HEK293 (cell line): ENCODE measurements at regions not wholly inside any gene's neighbourhood (a gene's known extent, or its start where the extent isn't known, plus 50 kb on each side); places are given as distances from the start of the nearest gene placed in this dataset.

ENCODE experiments used
- CTCF ChIA-PET: fragments of 350-600 bp; formaldehyde crosslinking; extraction: SDS; loops from one replicate; lab custom pipeline; 2021; ENCODE audit warnings: antibody characterized with exemption; lab: Yijun Ruan, JAX
- POLR2A ChIA-PET: fragments of 300-600 bp; formaldehyde crosslinking; extraction: SDS; loops from one replicate; lab custom pipeline; 2020; ENCODE audit warnings: antibody characterized with exemption, inconsistent platforms; lab: Yijun Ruan, JAX
- H3K27ac ChIP-seq: fragments of 200-500 bp; sonication (Bioruptor generic); 2 replicates; pipeline ENCODE4 v1.5.1; 2014; ENCODE audit warnings: low read depth, low read length, control low read depth, inconsistent platforms; ENCODE audit errors: extremely low read depth
- H3K36me3 ChIP-seq, 2 experiments: fragments of 200-500 bp in 1 of 2; sonication (Bioruptor generic) in 1 of 2; 1 replicate in 1 of 2; 2 replicates in 1 of 2; pipeline ENCODE4 v1.5.1; 2014 to 2017; ENCODE audit warnings: inconsistent platforms in 2 of 2, low read length in 2 of 2; ENCODE audit not compliant: control insufficient read depth in 2 of 2, insufficient read depth in 1 of 2
- H3K4me1 ChIP-seq: fragments of 200-500 bp; sonication (Bioruptor generic); 2 replicates; pipeline ENCODE4 v1.5.1; 2014; ENCODE audit warnings: mild to moderate bottlenecking, low read length, inconsistent platforms; ENCODE audit not compliant: control insufficient read depth, insufficient read depth
- H3K4me3 ChIP-seq: 2 replicates; pipeline ENCODE4 v1.5.1; 2011; ENCODE audit warnings: low read depth, mild to moderate bottlenecking, control low read depth, low read length, moderate library complexity
- H3K9me3 ChIP-seq: fragments of 200-500 bp; sonication (Bioruptor generic); 2 replicates; pipeline ENCODE4 v1.5.1; 2014; ENCODE audit warnings: low read depth, low read length, inconsistent platforms; ENCODE audit not compliant: control insufficient read depth, insufficient read depth
- AEBP2 ChIP-seq: fragments of 450-650 bp; formaldehyde crosslinking; IDR thresholded peaks from 2 replicates; pipeline ENCODE4 v1.5.1; 2016; ENCODE audit warnings: missing biosample characterization, missing genetic modification characterization, borderline replicate concordance
- GLI2 ChIP-seq: fragments of 450-650 bp; formaldehyde crosslinking; IDR thresholded peaks from 2 replicates; pipeline ENCODE4; 2017; ENCODE audit warnings: missing biosample characterization, missing genetic modification characterization, low read depth, borderline replicate concordance
- HOXC10 ChIP-seq: sonication (generic); formaldehyde crosslinking; IDR thresholded peaks from 2 replicates; pipeline ENCODE4 v1.8.1; 2023; ENCODE audit warnings: mild to moderate bottlenecking, missing genetic modification reagents
- KLF7 ChIP-seq: fragments of 450-650 bp; formaldehyde crosslinking; IDR thresholded peaks from 2 replicates; pipeline ENCODE4 v1.5.1; 2016; ENCODE audit warnings: missing biosample characterization, missing genetic modification characterization, borderline replicate concordance
- PRDM2 ChIP-seq: fragments of 450-650 bp; formaldehyde crosslinking; IDR thresholded peaks from 2 replicates; pipeline ENCODE4 v1.5.1; 2016; ENCODE audit warnings: missing biosample characterization, missing genetic modification characterization, borderline replicate concordance
- REPIN1 ChIP-seq: fragments of 450-650 bp; formaldehyde crosslinking; IDR thresholded peaks from 2 replicates; pipeline ENCODE4 v1.5.1; 2017; ENCODE audit warnings: missing biosample characterization, missing genetic modification characterization, low read depth
- ZBTB7A ChIP-seq: fragments of 450-650 bp; formaldehyde crosslinking; IDR thresholded peaks from 2 replicates; pipeline ENCODE4 v1.5.1; 2016; ENCODE audit warnings: low read depth, missing biosample characterization, missing genetic modification characterization
- ZBTB8A ChIP-seq: fragments of 450-650 bp; formaldehyde crosslinking; IDR thresholded peaks from 2 replicates; pipeline ENCODE4 v1.5.1; 2016; ENCODE audit warnings: missing biosample characterization, missing genetic modification characterization
- ZNF10 ChIP-seq: fragments of 450-650 bp; formaldehyde crosslinking; IDR thresholded peaks from 2 replicates; pipeline ENCODE4 v1.5.1; 2017; ENCODE audit warnings: missing biosample characterization, missing genetic modification characterization
- ZNF146 ChIP-seq: fragments of 450-650 bp; formaldehyde crosslinking; IDR thresholded peaks from 2 replicates; pipeline ENCODE4 v1.5.1; 2016; ENCODE audit warnings: missing biosample characterization, missing genetic modification characterization
- ZNF202 ChIP-seq: fragments of 450-650 bp; formaldehyde crosslinking; IDR thresholded peaks from 2 replicates; pipeline ENCODE4 v1.5.1; 2016; ENCODE audit warnings: missing biosample characterization, missing genetic modification characterization, borderline replicate concordance
- ZNF211 ChIP-seq: fragments of 450-650 bp; formaldehyde crosslinking; IDR thresholded peaks from 2 replicates; pipeline ENCODE4 v1.5.1; 2016; ENCODE audit warnings: low read depth, missing biosample characterization, missing genetic modification characterization
- ZNF221 ChIP-seq: fragments of 450-650 bp; formaldehyde crosslinking; IDR thresholded peaks from 2 replicates; pipeline ENCODE4 v1.5.1; 2017; ENCODE audit warnings: missing biosample characterization, missing genetic modification characterization, borderline replicate concordance
- ZNF341 ChIP-seq: fragments of 450-650 bp; formaldehyde crosslinking; IDR thresholded peaks from 2 replicates; pipeline ENCODE4; 2016; ENCODE audit warnings: low read depth, missing biosample characterization, missing genetic modification characterization
- ZNF350 ChIP-seq: fragments of 450-650 bp; formaldehyde crosslinking; IDR thresholded peaks from 2 replicates; pipeline ENCODE4 v1.5.0; 2017; ENCODE audit warnings: missing biosample characterization, mild to moderate bottlenecking, missing genetic modification characterization
- ZNF391 ChIP-seq: fragments of 450-650 bp; formaldehyde crosslinking; IDR thresholded peaks from 2 replicates; pipeline ENCODE4 v1.5.1; 2016; ENCODE audit warnings: low read depth, missing biosample characterization, missing genetic modification characterization, borderline replicate concordance
- ZNF548 ChIP-seq: fragments of 450-650 bp; formaldehyde crosslinking; IDR thresholded peaks from 2 replicates; pipeline ENCODE4 v1.5.1; 2016; ENCODE audit warnings: missing biosample characterization, missing genetic modification characterization
- ZNF585B ChIP-seq: fragments of 450-650 bp; formaldehyde crosslinking; IDR thresholded peaks from 2 replicates; pipeline ENCODE4 v1.5.1; 2016; ENCODE audit warnings: missing biosample characterization, missing genetic modification characterization
- ZNF626 ChIP-seq: fragments of 450-650 bp; sonication (Bioruptor Pico); formaldehyde crosslinking; IDR thresholded peaks from 2 replicates; pipeline ENCODE4 v1.5.1; 2018; ENCODE audit warnings: missing biosample characterization, missing genetic modification characterization, inconsistent platforms
- ZNF645 ChIP-seq: fragments of 450-650 bp; formaldehyde crosslinking; IDR thresholded peaks from 2 replicates; pipeline ENCODE4; 2016; ENCODE audit warnings: missing biosample characterization, missing genetic modification characterization
- ZNF664 ChIP-seq: fragments of 450-650 bp; formaldehyde crosslinking; IDR thresholded peaks from 2 replicates; pipeline ENCODE4 v1.5.1; 2016; ENCODE audit warnings: missing biosample characterization, missing genetic modification characterization
- ZNF747 ChIP-seq: fragments of 450-650 bp; formaldehyde crosslinking; IDR thresholded peaks from 2 replicates; pipeline ENCODE4 v1.5.1; 2016; ENCODE audit warnings: missing biosample characterization, missing genetic modification characterization
- ZNF776 ChIP-seq: fragments of 450-650 bp; formaldehyde crosslinking; IDR thresholded peaks from 2 replicates; pipeline ENCODE4 v1.5.0; 2017; ENCODE audit warnings: missing biosample characterization, missing genetic modification characterization, borderline replicate concordance
- ZNF830 ChIP-seq: fragments of 450-650 bp; IDR thresholded peaks from 2 replicates; pipeline ENCODE4 v1.5.0; 2018; ENCODE audit warnings: missing biosample characterization, missing genetic modification characterization, low read depth, mild to moderate bottlenecking, moderate library complexity

GRCh38 chr16:55146966-55147365 is 177.0 kb upstream of the IRX6 start (continued):
- no peak for TF ChIP-seq KLF7 (tag by site-specific recombination)
- no peak for TF ChIP-seq ZNF10 (tag by site-specific recombination)
- no peak for TF ChIP-seq ZNF202 (tag by site-specific recombination)
- TF ChIP-seq ZNF776, result no peak
- no peak for TF ChIP-seq ZNF626
- no peak for TF ChIP-seq ZNF341
- no peak for TF ChIP-seq ZNF221 (tag by site-specific recombination)
- TF ChIP-seq ZNF146, result no peak
- TF ChIP-seq ZBTB7A (tag by site-specific recombination), result no peak
- TF ChIP-seq ZNF211 (tag by site-specific recombination), result no peak
- TF ChIP-seq, all 188 proteins: peak for 0

GRCh38 chr16:55147396-55147795 is 176.6 kb upstream of the IRX6 start:
- CTCF ChIA-PET, result no interaction called here
- H3K9me3 ChIP-seq, result no peaks in the 10 kb centered on the region
- H3K4me1 ChIP-seq, result no peaks in the 10 kb centered on the region
- H3K4me3 ChIP-seq, result no peak overlapping the region
- no peaks in the 10 kb centered on the region for H3K36me3 ChIP-seq
- POLR2A ChIA-PET, result no interaction called here
- no peak for TF ChIP-seq ZNF664 (tag by site-specific recombination)
- TF ChIP-seq ZNF585B (tag by site-specific recombination), result no peak
- TF ChIP-seq ZNF747 (tag by site-specific recombination), result no peak
- TF ChIP-seq ZNF350 (tag by site-specific recombination), result no peak
- TF ChIP-seq ZNF830 (tag by site-specific recombination), result no peak
- TF ChIP-seq PRDM2 (tag by site-specific recombination), result no peak
- TF ChIP-seq AEBP2 (tag by site-specific recombination), result no peak
- no peak for TF ChIP-seq ZNF548 (tag by site-specific recombination)
- no peak for TF ChIP-seq GLI2 (tag by site-specific recombination)
- TF ChIP-seq HOXC10, result no peak
- TF ChIP-seq REPIN1 (tag by site-specific recombination), result no peak
- no peak for TF ChIP-seq ZBTB8A (tag by site-specific recombination)
- no peak for TF ChIP-seq ZNF391 (tag by site-specific recombination)
- no peak for TF ChIP-seq ZNF645 (tag by site-specific recombination)
- no peak overlapping the region for H3K27ac ChIP-seq
